22Rv1 (cell line): ENCODE measurements at regions not wholly inside any gene's neighbourhood (a gene's known extent, or its start where the extent isn't known, plus 50 kb on each side); places are given as distances from the start of the nearest gene placed in this dataset.

Experiments used
- CTCF ChIP-seq: fragments of 450-650 bp; IDR thresholded peaks from 2 replicates; pipeline ENCODE4 v1.5.1; 2017; ENCODE audit warnings: mild to moderate bottlenecking
- ZFX ChIP-seq: fragments of 450-650 bp; IDR thresholded peaks from 2 replicates; pipeline ENCODE4 v1.6.1; 2017; ENCODE audit warnings: antibody characterized with exemption, borderline replicate concordance

GRCh38 chr7:156128496-156128895 lies 316.2 kb upstream of the SHH start:
- TF ChIP-seq CTCF, result no peak
- TF ChIP-seq ZFX, result no peak
